Ishikawa (cell line): ENCODE measurements at regions not wholly inside any gene's neighbourhood (a gene's known extent, or its start where the extent isn't known, plus 50 kb on each side); places are given as distances from the start of the nearest gene placed in this dataset.

Experiments
- CEBPB ChIP-seq: IDR thresholded peaks from 2 replicates; pipeline ENCODE4 v1.6.1; 2012
- CREB1 ChIP-seq: IDR thresholded peaks from 2 replicates; pipeline ENCODE4 v1.6.1; 2012; ENCODE audit warnings: low read depth
- EGR1 ChIP-seq: IDR thresholded peaks from 2 replicates; pipeline ENCODE4 v1.6.1; 2012
- EP300 ChIP-seq: IDR thresholded peaks from 2 replicates; pipeline ENCODE4 v1.6.1; 2012; ENCODE audit warnings: borderline replicate concordance
- FOXM1 ChIP-seq: IDR thresholded peaks from 2 replicates; pipeline ENCODE4 v1.6.1; 2012; ENCODE audit warnings: low read depth, borderline replicate concordance
- NFIC ChIP-seq: IDR thresholded peaks from 2 replicates; pipeline ENCODE4 v1.6.1; 2012
- RAD21 ChIP-seq: IDR thresholded peaks from 2 replicates; pipeline ENCODE4 v1.6.1; 2012; ENCODE audit warnings: low read depth
- TAF1 ChIP-seq: IDR thresholded peaks from 2 replicates; pipeline ENCODE4 v1.6.1; 2012; ENCODE audit warnings: low read depth, mild to moderate bottlenecking
- TCF12 ChIP-seq: IDR thresholded peaks from 2 replicates; pipeline ENCODE4 v1.6.1; 2012; ENCODE audit warnings: low read depth
- YY1 ChIP-seq: IDR thresholded peaks from 2 replicates; pipeline ENCODE4 v1.6.1; 2012; ENCODE audit warnings: low read depth
- TF ChIP-seq, protein P1 (sequence below): IDR thresholded peaks from 2 replicates; pipeline ENCODE4 v1.6.1; 2012
- TF ChIP-seq, protein P2 (sequence below): IDR thresholded peaks from 2 replicates; pipeline ENCODE4 v1.6.1; 2012; ENCODE audit warnings: low read depth, mild to moderate bottlenecking

DNA sequence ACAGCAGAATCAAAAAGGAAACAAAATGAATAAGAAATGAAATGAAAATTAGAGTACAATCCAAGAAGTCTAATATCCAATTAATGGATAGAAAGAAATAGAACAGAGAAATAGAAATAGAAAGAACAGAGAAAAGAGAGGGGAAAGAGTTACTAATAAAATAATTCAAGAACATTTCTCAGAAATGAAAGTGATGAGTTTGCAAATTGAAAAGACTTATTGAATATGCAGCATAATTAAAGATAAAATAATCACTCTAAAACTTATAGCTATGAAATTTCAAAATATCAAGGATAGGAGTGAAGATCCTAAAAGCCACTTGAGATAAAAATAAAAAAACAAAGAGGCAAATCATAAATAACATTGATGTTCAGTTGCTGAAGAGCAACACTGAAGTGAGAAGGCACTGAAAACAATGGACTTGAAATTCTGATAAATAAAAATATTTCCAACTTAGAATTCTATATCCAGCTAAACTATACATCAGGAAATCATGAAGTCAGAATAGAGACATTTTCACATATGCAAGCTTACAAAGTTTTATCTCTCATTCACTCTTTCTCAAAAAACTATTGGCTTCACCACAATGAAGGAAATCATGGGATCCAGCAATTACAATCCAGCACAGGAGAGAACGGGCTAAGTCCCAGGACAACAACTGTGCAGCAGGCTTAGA, 155.9 kb upstream of the SPATS2L start:
- TF ChIP-seq EP300, result no peak
- TF ChIP-seq FOXM1, result no peak
- TF ChIP-seq TAF1, result no peak
- no peak for TF ChIP-seq CEBPB
- TF ChIP-seq YY1, result no peak
- TF ChIP-seq, protein P1, sequence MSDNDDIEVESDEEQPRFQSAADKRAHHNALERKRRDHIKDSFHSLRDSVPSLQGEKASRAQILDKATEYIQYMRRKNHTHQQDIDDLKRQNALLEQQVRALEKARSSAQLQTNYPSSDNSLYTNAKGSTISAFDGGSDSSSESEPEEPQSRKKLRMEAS, result no peak
- no peak for TF ChIP-seq RAD21
- no peak for TF ChIP-seq CREB1
- TF ChIP-seq, protein P2, sequence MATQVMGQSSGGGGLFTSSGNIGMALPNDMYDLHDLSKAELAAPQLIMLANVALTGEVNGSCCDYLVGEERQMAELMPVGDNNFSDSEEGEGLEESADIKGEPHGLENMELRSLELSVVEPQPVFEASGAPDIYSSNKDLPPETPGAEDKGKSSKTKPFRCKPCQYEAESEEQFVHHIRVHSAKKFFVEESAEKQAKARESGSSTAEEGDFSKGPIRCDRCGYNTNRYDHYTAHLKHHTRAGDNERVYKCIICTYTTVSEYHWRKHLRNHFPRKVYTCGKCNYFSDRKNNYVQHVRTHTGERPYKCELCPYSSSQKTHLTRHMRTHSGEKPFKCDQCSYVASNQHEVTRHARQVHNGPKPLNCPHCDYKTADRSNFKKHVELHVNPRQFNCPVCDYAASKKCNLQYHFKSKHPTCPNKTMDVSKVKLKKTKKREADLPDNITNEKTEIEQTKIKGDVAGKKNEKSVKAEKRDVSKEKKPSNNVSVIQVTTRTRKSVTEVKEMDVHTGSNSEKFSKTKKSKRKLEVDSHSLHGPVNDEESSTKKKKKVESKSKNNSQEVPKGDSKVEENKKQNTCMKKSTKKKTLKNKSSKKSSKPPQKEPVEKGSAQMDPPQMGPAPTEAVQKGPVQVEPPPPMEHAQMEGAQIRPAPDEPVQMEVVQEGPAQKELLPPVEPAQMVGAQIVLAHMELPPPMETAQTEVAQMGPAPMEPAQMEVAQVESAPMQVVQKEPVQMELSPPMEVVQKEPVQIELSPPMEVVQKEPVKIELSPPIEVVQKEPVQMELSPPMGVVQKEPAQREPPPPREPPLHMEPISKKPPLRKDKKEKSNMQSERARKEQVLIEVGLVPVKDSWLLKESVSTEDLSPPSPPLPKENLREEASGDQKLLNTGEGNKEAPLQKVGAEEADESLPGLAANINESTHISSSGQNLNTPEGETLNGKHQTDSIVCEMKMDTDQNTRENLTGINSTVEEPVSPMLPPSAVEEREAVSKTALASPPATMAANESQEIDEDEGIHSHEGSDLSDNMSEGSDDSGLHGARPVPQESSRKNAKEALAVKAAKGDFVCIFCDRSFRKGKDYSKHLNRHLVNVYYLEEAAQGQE, result no peak
- TF ChIP-seq EGR1, result no peak
- TF ChIP-seq NFIC, result no peak
- no peak for TF ChIP-seq TCF12
